ENCODE measurements at regions not wholly inside any gene's neighbourhood (a gene's known extent, or its start where the extent isn't known, plus 50 kb on each side); places are given as distances from the start of the nearest gene placed in this dataset.

GRCh38 chr2:18253686-18254197, 306.7 kb downstream of the RDH14 start:
- DNase-seq (ENCODE audit: insufficient read length, low spot score): no peak
- no peak for FAIRE-seq
- TF ChIP-seq CTCF (IDR thresholded peaks at IDR 0.05; ENCODE audit: insufficient read depth, missing control alignments): no peak

DNA sequence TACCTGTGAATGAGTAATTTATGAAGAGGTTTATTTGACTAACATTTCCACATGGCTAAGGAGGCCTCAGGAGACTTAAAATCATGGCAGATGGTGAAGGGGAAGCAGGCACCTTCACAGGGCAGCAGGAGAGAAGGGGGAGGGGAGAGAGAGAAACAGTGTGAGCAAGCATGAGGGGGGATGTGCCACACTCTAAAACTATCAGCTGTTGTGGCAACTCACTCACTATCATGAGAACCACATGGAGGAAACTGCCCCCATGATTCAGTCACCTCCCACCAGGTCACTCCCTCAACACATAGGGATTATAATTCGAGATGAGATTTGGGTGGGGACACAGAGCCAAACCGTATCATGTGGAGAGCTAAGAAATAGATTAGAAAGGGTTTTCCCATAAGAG, 309.0 kb downstream of the RDH14 start:
- DNase-seq (ENCODE audit: insufficient read length, low spot score) (no peak), FAIRE-seq (no peak)
- no peak for TF ChIP-seq CTCF (IDR thresholded peaks at IDR 0.05; ENCODE audit: insufficient read depth, missing control alignments)

DNA sequence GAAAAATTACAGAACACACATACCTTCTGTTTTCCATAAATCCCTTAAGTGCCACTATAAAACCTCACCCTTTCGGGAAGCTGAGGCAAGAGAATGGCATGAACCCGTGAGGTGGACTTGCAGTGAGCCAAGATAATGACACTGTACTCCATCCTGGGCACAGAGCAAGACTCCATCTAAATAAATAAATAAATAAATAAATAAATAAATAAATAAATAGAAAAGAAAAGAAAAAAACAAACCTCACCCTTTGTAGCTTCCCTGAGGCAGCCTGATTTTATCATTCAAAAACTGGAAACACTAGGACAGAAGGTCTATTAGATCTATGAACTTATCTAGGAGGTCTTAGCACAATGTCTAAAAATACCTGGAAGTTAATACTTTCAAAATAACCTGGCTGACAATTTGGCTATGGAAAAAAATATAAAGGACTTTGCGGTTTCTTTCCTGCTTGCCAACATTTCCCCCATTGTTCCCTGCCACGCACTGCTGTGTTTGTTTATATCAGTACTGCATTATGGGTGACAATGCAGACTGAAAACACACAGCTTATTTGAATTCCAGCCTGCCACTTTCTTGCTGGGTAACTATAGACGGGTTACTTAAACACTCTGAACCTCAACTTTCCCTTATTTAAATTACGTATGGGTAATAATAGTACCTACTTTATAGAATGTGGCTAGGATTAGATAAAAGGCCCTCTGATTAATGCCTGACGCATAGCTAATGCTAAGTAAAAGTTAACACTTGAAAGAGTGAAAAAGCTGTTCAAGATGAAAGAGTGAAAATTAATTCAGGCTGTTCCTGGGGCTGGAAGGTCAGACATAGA, 313.0 kb downstream of the RDH14 start:
- no peak for TF ChIP-seq CTCF (IDR thresholded peaks at IDR 0.05; ENCODE audit: insufficient read depth, missing control alignments)
- DNase-seq (ENCODE audit: insufficient read length, low spot score) (no peak), FAIRE-seq (no peak)

- FAIRE-seq (no peak), DNase-seq (ENCODE audit: insufficient read length, low spot score) (no peak)
- TF ChIP-seq CTCF (IDR thresholded peaks at IDR 0.05; ENCODE audit: insufficient read depth, missing control alignments): no peak
Observed at GRCh38 chr2:18245375-18245774, 315.1 kb downstream of the RDH14 start.

DNA sequence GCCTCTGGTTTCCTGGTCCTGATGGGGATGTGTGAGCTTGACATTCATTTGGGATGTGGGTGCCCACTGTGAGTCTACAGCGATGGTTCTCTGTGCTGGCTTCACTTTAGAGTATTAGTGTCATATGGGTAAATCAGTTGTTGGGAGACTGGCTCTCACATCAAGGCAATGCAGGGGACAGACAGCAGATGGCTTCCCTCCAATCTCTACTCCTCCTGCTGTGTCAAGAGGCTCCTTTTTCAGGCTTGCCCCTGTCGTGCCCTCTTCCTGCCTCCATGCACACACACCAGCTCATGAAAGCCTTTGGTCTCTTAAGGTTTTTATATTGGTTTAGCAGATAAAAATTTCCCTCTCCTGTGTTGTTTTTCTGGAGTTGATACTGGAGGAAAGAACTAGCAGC, 315.6 kb downstream of the RDH14 start:
- FAIRE-seq (no peak), DNase-seq (ENCODE audit: insufficient read length, low spot score) (no peak)
- no peak for TF ChIP-seq CTCF (IDR thresholded peaks at IDR 0.05; ENCODE audit: insufficient read depth, missing control alignments)

DNA sequence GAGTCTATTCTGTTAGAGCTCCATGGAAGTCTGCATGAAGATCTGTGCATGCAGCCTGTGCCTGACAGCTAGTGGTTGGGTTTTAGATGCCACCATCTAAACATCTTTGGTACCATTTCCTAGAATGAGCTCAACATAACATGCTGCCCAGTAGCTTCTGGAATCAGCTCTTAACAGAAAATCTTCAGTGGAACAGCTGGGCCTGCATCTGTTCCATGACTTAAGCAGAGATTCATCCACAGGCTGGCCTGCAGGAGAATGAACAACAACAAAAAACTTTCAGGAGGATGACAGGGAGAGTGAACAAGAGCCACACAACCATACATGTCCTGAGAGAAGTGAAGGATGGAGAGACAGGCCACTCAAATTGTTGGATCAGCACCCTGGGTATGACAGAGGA, 316.6 kb downstream of the RDH14 start:
- TF ChIP-seq CTCF (IDR thresholded peaks at IDR 0.05; ENCODE audit: insufficient read depth, missing control alignments): no peak
- DNase-seq (ENCODE audit: insufficient read length, low spot score) (no peak), FAIRE-seq (peak; percentile 56)

DNA sequence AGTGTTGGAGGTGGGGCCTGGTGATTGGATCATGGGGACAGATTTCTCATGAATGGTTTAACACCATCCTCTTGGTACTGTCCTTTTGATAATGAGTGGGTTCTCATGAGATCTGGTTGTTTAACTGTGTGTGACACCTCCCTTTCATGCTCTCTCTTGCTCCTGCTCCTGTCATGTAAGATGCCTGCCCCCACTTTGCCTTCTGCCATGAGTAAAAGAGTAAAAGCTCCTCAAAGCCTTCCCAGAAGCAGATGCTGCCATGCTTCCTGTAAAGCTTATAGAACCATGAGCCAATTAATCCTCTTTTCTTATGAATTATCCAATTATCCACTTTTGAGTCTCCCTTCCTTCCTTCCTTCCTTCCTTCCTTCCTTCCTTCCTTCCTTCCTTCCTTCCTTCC, 317.7 kb downstream of the RDH14 start:
- FAIRE-seq (peak; percentile 88), DNase-seq (ENCODE audit: insufficient read length, low spot score) (no peak)
- TF ChIP-seq CTCF (IDR thresholded peaks at IDR 0.05; ENCODE audit: insufficient read depth, missing control alignments): no peak

Measured in D721Med (cell line).